ENCODE measurements at regions not wholly inside any gene's neighbourhood (a gene's known extent, or its start where the extent isn't known, plus 50 kb on each side); places are given as distances from the start of the nearest gene placed in this dataset.

DNA sequence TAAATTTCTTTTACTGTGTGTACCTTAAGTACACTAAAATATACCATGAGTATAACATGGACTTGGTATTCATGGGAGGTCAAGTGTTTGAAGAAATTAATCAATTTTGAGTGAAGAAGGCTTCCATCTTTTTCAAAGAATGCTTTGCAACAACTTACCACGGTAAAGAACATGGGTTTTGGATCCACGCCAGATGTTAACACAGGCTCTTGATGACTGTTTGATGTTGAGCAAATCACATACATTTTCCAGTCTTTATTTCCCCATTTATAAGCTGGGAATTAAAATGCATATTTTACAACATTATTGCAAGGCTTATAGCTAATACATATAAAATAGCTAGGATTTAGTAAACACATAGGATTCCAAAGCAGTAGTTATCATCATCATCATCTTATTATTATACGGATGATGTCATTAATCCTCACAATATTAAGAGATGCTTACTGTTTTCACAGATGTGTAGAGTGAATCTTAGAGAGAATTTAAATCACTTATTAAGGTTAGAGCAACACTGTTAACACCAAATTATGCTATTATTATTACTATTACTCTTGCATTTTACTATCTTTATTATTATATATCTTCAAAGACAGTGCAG is 362.0 kb downstream of the PRELID2 start:
- Mint-ChIP-seq H3K27me3 (ENCODE audit: unreplicated experiment) (no peaks in the 10 kb centered on the region), H3K4me1 (ENCODE audit: unreplicated experiment) (no peaks in the 10 kb centered on the region), H3K27ac (ENCODE audit: unreplicated experiment) (no peak overlapping the region), H3K9me3 (ENCODE audit: unreplicated experiment) (no peaks in the 10 kb centered on the region), H3K36me3 (ENCODE audit: low read depth, unreplicated experiment) (no peaks in the 10 kb centered on the region), H3K4me3 (ENCODE audit: unreplicated experiment) (no peak overlapping the region)
- TF ChIP-seq, protein P1, sequence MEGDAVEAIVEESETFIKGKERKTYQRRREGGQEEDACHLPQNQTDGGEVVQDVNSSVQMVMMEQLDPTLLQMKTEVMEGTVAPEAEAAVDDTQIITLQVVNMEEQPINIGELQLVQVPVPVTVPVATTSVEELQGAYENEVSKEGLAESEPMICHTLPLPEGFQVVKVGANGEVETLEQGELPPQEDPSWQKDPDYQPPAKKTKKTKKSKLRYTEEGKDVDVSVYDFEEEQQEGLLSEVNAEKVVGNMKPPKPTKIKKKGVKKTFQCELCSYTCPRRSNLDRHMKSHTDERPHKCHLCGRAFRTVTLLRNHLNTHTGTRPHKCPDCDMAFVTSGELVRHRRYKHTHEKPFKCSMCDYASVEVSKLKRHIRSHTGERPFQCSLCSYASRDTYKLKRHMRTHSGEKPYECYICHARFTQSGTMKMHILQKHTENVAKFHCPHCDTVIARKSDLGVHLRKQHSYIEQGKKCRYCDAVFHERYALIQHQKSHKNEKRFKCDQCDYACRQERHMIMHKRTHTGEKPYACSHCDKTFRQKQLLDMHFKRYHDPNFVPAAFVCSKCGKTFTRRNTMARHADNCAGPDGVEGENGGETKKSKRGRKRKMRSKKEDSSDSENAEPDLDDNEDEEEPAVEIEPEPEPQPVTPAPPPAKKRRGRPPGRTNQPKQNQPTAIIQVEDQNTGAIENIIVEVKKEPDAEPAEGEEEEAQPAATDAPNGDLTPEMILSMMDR (IDR thresholded peaks at IDR 0.05; ENCODE audit: unreplicated experiment): no peak
- no peak for DNase-seq (ENCODE audit: low spot score)

GRCh38 chr5:145471831-145472612 is 363.1 kb downstream of the PRELID2 start:
- no peaks in the 10 kb centered on the region for H3K9me3 Mint-ChIP-seq (ENCODE audit: unreplicated experiment)
- H3K36me3 Mint-ChIP-seq (ENCODE audit: low read depth, unreplicated experiment): no peaks in the 10 kb centered on the region
- no peak for DNase-seq (ENCODE audit: low spot score)
- TF ChIP-seq, protein P1 (IDR thresholded peaks at IDR 0.05; ENCODE audit: unreplicated experiment): no peak
- no peaks in the 10 kb centered on the region for H3K4me1 Mint-ChIP-seq (ENCODE audit: unreplicated experiment)
- H3K27me3 Mint-ChIP-seq (ENCODE audit: unreplicated experiment): no peaks in the 10 kb centered on the region
- H3K4me3 Mint-ChIP-seq (ENCODE audit: unreplicated experiment): no peak overlapping the region
- no peak overlapping the region for H3K27ac Mint-ChIP-seq (ENCODE audit: unreplicated experiment)

DNA sequence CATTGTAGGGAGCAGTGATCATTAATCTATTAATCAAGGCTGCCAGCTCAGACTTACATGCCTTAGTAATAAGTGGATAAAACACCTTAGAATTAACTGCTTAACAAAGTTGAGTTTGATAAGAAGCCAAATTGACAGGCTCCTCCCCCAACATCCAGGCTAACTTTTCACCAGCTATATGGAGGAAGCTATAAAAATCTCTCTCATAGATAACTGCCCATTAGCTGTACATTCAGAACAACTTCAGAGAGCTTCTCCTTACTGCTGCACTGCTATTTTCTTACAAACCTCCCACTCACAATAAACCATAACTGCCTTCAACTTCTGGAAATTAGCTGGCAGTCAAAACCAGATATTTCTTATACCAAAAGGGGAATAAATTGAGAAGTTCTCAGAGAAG is 364.1 kb downstream of the PRELID2 start:
- H3K9me3 Mint-ChIP-seq (ENCODE audit: unreplicated experiment): no peaks in the 10 kb centered on the region
- H3K27me3 Mint-ChIP-seq (ENCODE audit: unreplicated experiment): no peaks in the 10 kb centered on the region
- no peaks in the 10 kb centered on the region for H3K4me1 Mint-ChIP-seq (ENCODE audit: unreplicated experiment)
- TF ChIP-seq, protein P1 (IDR thresholded peaks at IDR 0.05; ENCODE audit: unreplicated experiment): no peak
- no peak overlapping the region for H3K4me3 Mint-ChIP-seq (ENCODE audit: unreplicated experiment)
- no peaks in the 10 kb centered on the region for H3K36me3 Mint-ChIP-seq (ENCODE audit: low read depth, unreplicated experiment)
- DNase-seq (ENCODE audit: low spot score): no peak
- H3K27ac Mint-ChIP-seq (ENCODE audit: unreplicated experiment): no peak overlapping the region

- Mint-ChIP-seq H3K27ac (ENCODE audit: unreplicated experiment) (no peak overlapping the region), H3K36me3 (ENCODE audit: low read depth, unreplicated experiment) (no peaks in the 10 kb centered on the region), H3K4me1 (ENCODE audit: unreplicated experiment) (no peaks in the 10 kb centered on the region), H3K27me3 (ENCODE audit: unreplicated experiment) (no peaks in the 10 kb centered on the region), H3K9me3 (ENCODE audit: unreplicated experiment) (no peaks in the 10 kb centered on the region), H3K4me3 (ENCODE audit: unreplicated experiment) (no peak overlapping the region)
- TF ChIP-seq, protein P1 (IDR thresholded peaks at IDR 0.05; ENCODE audit: unreplicated experiment): no peak
- no peak for DNase-seq (ENCODE audit: low spot score)
These were observed 364.7 kb downstream of the PRELID2 start for GRCh38 chr5:145470396-145470979.

DNA sequence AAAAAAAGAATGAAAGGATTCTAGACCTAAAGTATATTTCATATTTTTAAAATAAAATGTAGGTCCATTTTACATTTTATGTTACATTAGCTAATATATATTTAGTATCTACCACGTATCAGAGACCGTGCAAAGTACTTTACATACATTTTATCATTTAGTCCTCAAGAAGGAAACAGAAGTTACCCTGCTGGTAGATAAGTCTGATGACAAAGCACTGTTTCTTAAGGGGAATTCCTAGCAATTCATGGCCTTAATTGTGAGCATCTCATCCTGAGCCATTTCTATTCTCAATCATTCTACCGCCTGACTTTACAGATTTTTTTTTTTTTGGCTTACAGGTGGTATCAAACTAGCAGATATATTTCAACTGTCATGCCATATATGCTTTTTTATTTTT is 367.7 kb downstream of the PRELID2 start:
- Mint-ChIP-seq H3K27me3 (ENCODE audit: unreplicated experiment) (no peaks in the 10 kb centered on the region), H3K4me3 (ENCODE audit: unreplicated experiment) (no peak overlapping the region), H3K9me3 (ENCODE audit: unreplicated experiment) (no peaks in the 10 kb centered on the region), H3K27ac (ENCODE audit: unreplicated experiment) (no peak overlapping the region), H3K36me3 (ENCODE audit: low read depth, unreplicated experiment) (no peaks in the 10 kb centered on the region), H3K4me1 (ENCODE audit: unreplicated experiment) (no peaks in the 10 kb centered on the region)
- no peak for DNase-seq (ENCODE audit: low spot score)
- TF ChIP-seq, protein P1 (IDR thresholded peaks at IDR 0.05; ENCODE audit: unreplicated experiment): no peak
